OCI-LY3 (cell line): ENCODE measurements at regions not wholly inside any gene's neighbourhood (a gene's known extent, or its start where the extent isn't known, plus 50 kb on each side); places are given as distances from the start of the nearest gene placed in this dataset.

Experiments used
- H2AFZ ChIP-seq: fragments of 200-600, 300-600 bp; shearing (Covaris generic); 2 replicates; pipeline ENCODE4 v1.6.0; 2014; ENCODE audit warnings: antibody characterized with exemption, low read depth, low read length
- H3K27ac ChIP-seq: fragments of 200-600, 300-600 bp; sonication (generic); 2 replicates; pipeline ENCODE4 v1.5.1; 2014; ENCODE audit warnings: mild to moderate bottlenecking, low read length, moderate library complexity, mixed read lengths
- H3K27me3 ChIP-seq: fragments of 200-600, 300-600 bp; sonication (generic); 2 replicates; pipeline ENCODE4 v1.6.1; 2014; ENCODE audit warnings: low read depth, low read length, mixed read lengths
- H3K36me3 ChIP-seq: fragments of 200-600, 300-600 bp; sonication (generic); replicated peaks from 2 replicates; pipeline ENCODE3; 2014; ENCODE audit warnings: low read depth, low read length, mixed read lengths
- H3K4me1 ChIP-seq: fragments of 300-600, 200-600 bp; sonication (generic); 2 replicates; pipeline ENCODE4 v1.6.1; 2014; ENCODE audit warnings: low read length, mixed read lengths
- H3K4me2 ChIP-seq: fragments of 200-600, 300-600 bp; sonication (generic); 2 replicates; pipeline ENCODE4 v1.6.1; 2014; ENCODE audit warnings: low read length, mixed read lengths
- H3K4me3 ChIP-seq: fragments of 300-600, 200-600 bp; sonication (generic); 2 replicates; pipeline ENCODE4 v1.5.1; 2014; ENCODE audit warnings: antibody characterized with exemption, mild to moderate bottlenecking, low read length, moderate library complexity
- H3K79me2 ChIP-seq: fragments of 300-600, 200-600 bp; shearing (Covaris generic); 2 replicates; pipeline ENCODE4 v1.6.1; 2014; ENCODE audit warnings: mild to moderate bottlenecking, low read length, mixed read lengths
- H3K9ac ChIP-seq: fragments of 300-600, 200-600 bp; shearing (Covaris generic); 2 replicates; pipeline ENCODE4 v1.6.0; 2014; ENCODE audit warnings: mild to moderate bottlenecking, low read length, moderate library complexity
- H3K9me3 ChIP-seq: fragments of 200-600, 300-600 bp; shearing (Covaris generic); 2 replicates; pipeline ENCODE4 v1.6.1; 2014; ENCODE audit warnings: low read length, mixed read lengths; ENCODE audit not compliant: insufficient read depth
- H4K20me1 ChIP-seq: fragments of 200-600, 300-600 bp; sonication (generic); 2 replicates; pipeline ENCODE4 v1.6.1; 2016; ENCODE audit warnings: low read length, mixed read lengths; ENCODE audit not compliant: insufficient read depth
- CTCF ChIP-seq: fragments of 200-600, 300-600 bp; sonication (generic); IDR thresholded peaks from 2 replicates; pipeline ENCODE4 v1.5.1; 2014; ENCODE audit warnings: antibody characterized with exemption, low read length, low read depth
- EZH2phosphoT487 ChIP-seq: fragments of 200-600 bp; shearing (Covaris generic); IDR thresholded peaks from 2 replicates; pipeline ENCODE4 v1.6.1; 2018; ENCODE audit warnings: antibody characterized with exemption, mixed run types, low read depth

GRCh38 chrX:128846385-128846784, 676.9 kb downstream of the SMARCA1 start:
- Histone ChIP-seq H3K9ac (no peak overlapping the region), H3K27ac (no peak overlapping the region), H2AFZ (no peak overlapping the region)

GRCh38 chrX:128818690-128819089, 704.6 kb downstream of the SMARCA1 start:
- Histone ChIP-seq H3K9me3 (no peaks in the 10 kb centered on the region), H3K27ac (no peak overlapping the region), H3K4me2 (no peak overlapping the region), H3K27me3 (no peaks in the 10 kb centered on the region), H3K4me1 (no peaks in the 10 kb centered on the region), H4K20me1 (no peaks in the 10 kb centered on the region), H3K9ac (no peak overlapping the region), H3K4me3 (no peak overlapping the region), H3K36me3 (no peaks in the 10 kb centered on the region), H3K79me2 (no peaks in the 10 kb centered on the region), H2AFZ (no peak overlapping the region)
- no peak for TF ChIP-seq EZH2phosphoT487
- no peak for TF ChIP-seq CTCF

More at GRCh38 chrX:128846385-128846784, 676.9 kb downstream of the SMARCA1 start:
- H3K9me3 ChIP-seq: no peaks in the 10 kb centered on the region
- H3K4me1 ChIP-seq: no peaks in the 10 kb centered on the region
- no peaks in the 10 kb centered on the region for H3K79me2 ChIP-seq
- no peaks in the 10 kb centered on the region for H3K36me3 ChIP-seq
- H4K20me1 ChIP-seq: no peaks in the 10 kb centered on the region
- TF ChIP-seq CTCF (no peak), EZH2phosphoT487 (no peak)
- no peak overlapping the region for H3K4me2 ChIP-seq
- no peak overlapping the region for H3K4me3 ChIP-seq
- H3K27me3 ChIP-seq: no peaks in the 10 kb centered on the region

DNA sequence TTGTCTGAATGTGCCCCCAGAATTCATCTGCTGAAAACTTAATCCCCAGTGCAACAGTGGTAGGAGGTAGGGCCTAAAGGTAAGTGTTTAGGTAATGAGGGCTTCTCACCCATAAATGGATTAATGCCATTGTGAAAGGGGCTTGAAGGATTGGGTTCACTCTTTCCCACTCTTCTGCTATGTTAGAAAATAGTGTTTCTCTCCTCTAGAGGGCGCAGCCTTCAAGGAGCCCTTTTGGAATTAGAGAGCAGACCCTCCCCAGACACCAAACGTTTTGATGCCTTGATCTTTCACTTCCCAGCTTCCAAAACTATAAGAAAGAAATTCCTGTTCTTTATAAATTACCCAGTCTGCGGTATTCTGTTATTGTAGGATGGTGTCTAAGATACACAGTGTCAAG, 706.4 kb downstream of the SMARCA1 start:
- H3K27ac ChIP-seq: no peak overlapping the region
- H4K20me1 ChIP-seq: no peaks in the 10 kb centered on the region
- H3K36me3 ChIP-seq: no peaks in the 10 kb centered on the region
- no peaks in the 10 kb centered on the region for H3K27me3 ChIP-seq
- H3K4me3 ChIP-seq: no peak overlapping the region
- H3K9me3 ChIP-seq: no peaks in the 10 kb centered on the region
- H3K4me1 ChIP-seq: no peaks in the 10 kb centered on the region
- no peaks in the 10 kb centered on the region for H3K79me2 ChIP-seq
- no peak for TF ChIP-seq EZH2phosphoT487
- peak; percentile 54 for TF ChIP-seq CTCF
- no peak overlapping the region for H2AFZ ChIP-seq
- H3K4me2 ChIP-seq: no peak overlapping the region
- no peak overlapping the region for H3K9ac ChIP-seq

GRCh38 chrX:128807367-128807766, 715.9 kb downstream of the SMARCA1 start:
- no peak for TF ChIP-seq CTCF
- Histone ChIP-seq H3K36me3 (no peaks in the 10 kb centered on the region), H3K9me3 (no peaks in the 10 kb centered on the region), H3K27ac (no peak overlapping the region), H3K4me1 (no peaks in the 10 kb centered on the region), H4K20me1 (no peaks in the 10 kb centered on the region), H3K4me2 (no peak overlapping the region), H2AFZ (no peak overlapping the region), H3K27me3 (no peaks in the 10 kb centered on the region), H3K79me2 (no peaks in the 10 kb centered on the region), H3K9ac (no peak overlapping the region), H3K4me3 (no peak overlapping the region)
